Left renal cortex interstitium (tissue), 4 donors: ENCODE measurements at regions not wholly inside any gene's neighbourhood (a gene's known extent, or its start where the extent isn't known, plus 50 kb on each side); places are given as distances from the start of the nearest gene placed in this dataset.
"Not testable (repeated sequence)": the region's sequence is repeated elsewhere in the genome, so short reads cannot be mapped to it uniquely, and the experiment has no call there.

Experiments
- DNase-seq, 4 donors: peaks; one replicate each; pipeline ENCODE4 v3.0.0-alpha.2; 2013; ENCODE audit warnings: low read depth in 4 of 4, low spot score in 2 of 4, missing footprints in 1 of 4

DNA sequence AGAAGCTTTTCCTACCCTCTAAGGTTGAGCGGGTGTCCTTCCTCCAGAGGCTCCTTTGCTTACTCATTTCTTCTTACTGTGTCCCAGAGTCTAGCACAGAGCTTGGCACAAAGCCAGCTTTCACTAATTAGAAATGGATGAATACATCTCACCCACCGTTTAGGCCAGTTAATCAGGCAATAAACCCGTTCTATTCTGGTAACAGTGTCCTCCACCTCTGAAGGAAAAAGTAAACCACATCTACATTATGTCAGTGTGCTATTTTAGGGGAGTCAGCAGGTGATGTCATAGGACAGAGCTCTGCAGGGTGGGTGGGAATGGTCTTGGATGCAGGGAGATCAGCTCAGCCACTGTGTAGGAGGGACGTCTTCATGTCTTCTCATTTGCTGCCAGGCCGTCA, 109.2 kb downstream of the OSTF1 start:
- no peak for DNase-seq

DNA sequence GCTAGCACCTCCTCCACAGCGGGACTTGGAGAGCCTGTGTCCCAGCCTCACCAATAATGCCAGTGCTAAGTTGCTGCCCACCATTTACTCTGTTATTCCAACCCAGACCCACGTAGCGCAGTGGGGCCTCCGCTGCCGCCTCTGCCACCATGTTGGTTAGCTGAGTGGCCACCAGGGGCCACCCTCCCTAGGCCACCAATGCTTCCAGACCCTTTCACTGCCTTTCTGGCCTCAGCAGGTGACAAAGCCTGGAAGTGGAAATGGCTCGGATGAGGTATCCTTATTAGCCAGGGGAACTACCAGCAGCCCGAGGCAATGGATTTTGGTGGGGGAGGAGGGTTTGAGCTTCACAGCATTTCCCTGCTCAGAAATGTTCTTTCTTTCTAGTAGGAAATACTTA, 110.1 kb downstream of the OSTF1 start:
- no peak for DNase-seq

DNA sequence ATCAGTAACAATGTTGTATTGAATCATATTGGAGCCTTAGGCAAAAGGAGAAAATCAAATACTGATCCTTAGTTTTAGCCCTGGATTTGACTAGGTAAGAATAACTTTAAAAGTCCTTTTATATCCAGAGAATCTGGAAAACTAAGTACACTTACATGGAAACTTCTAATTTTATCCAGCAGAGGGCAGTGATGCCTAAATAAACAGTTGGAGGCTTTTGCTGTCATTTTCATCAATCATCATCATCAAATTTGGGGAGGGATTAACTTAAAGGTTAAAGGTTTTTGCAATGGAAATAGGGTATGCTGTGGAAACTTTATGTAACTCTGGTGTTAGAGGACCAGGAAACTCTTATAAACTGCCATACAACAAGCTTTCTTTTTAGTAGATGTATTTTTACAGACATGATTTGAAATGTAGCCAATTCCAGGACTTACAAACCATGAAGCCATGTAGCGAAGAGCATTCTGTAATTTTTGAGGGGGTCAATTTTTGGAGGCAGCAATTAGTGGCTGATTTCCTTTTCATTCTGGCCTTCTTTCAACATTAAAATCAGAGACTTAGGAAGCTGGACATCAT, 112.7 kb downstream of the OSTF1 start:
- peak in 2 of 4 donors; percentile 11 to 34 for DNase-seq

DNA sequence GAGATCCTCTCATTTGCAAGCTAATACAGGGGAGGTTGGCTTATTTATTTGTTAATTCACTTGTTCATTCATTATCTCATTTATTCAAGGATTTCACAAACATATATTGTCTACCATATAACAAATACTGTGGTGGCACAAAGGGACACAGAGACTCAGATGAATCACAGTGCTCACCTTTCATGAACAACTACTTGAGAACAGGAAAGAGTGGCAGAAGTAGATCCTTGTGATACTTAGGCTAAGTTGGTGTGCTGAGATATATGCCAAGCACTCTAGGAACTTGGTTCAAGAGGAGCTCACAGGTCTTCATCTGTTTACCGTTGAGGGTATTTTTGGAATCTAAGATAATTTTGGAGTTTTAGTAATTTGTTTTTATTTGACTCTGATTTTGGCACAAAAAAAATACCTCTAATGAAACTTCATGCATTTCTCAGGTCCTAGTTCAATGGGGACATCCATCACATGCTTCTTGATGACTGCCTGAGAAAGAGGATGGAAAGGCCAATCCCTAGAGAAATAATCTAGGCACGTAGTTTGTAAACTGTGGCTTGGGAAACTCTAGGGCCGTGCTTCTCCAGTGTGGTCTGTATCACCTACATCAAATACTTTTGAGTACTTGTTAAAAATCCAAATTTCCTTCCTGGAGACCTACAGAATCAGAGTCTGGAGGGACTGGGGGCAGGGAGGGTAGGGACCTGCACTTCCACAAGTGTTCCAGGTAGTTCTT, 113.3 kb downstream of the OSTF1 start:
- no peak for DNase-seq

DNA sequence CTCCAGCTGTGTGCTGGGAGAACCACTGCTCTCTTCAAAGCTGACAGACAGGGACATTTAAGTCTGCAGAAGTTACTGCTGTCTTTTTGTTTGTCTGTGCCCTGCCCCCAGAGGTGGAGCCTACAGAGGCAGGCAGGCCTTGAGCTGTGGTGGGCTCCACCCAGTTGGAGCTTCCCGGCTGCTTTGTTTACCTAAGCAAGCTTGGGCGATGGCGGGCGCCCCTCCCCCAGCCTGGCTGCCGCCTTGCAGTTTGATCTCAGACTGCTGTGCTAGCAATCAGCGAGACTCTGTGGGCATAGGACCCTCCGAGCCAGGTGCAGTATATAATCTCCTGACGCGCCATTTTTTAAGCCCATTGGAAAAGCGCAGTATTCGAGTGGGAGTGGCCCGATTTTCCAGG, 119.7 kb downstream of the OSTF1 start:
- not testable (repeated sequence) for DNase-seq

DNA sequence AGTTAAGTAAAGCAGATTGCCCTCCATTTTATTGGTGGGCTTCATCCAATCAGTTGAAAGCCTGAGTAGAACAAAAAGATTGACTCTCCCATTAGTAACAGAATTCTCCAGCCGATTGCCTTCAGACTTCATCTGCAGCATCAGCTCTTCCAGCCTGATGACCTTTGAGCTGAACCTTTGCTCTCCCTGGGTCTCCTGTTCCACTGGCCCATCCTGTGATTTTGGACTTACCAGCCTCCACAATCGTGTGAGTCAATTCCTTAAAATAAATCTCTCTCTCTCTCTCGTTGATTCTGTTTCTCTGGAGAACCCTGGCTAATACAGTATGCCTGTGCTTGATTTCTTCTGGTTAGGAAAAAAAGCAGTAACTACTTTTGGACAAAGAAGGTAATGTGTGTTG, 121.9 kb downstream of the OSTF1 start:
- DNase-seq = no peak

DNA sequence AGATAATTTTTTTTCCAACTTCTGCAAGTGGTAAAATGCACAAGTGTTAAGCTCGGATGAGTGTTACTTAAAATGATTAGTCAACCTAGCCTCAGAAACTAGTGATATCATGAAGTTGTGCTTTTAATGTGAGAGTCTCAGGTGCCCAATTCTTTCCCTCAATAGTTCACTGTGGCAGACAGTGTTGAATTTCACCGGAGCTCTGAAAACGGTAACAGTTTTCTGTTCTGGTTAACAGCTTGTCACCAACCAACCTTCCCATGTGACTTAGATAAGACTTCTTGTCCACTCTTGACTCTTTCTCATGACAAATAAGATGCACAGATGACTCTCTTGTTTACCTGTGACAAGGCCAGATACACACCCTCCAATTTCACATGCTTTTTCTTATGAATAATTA, 125.5 kb downstream of the OSTF1 start:
- DNase-seq = no peak

DNA sequence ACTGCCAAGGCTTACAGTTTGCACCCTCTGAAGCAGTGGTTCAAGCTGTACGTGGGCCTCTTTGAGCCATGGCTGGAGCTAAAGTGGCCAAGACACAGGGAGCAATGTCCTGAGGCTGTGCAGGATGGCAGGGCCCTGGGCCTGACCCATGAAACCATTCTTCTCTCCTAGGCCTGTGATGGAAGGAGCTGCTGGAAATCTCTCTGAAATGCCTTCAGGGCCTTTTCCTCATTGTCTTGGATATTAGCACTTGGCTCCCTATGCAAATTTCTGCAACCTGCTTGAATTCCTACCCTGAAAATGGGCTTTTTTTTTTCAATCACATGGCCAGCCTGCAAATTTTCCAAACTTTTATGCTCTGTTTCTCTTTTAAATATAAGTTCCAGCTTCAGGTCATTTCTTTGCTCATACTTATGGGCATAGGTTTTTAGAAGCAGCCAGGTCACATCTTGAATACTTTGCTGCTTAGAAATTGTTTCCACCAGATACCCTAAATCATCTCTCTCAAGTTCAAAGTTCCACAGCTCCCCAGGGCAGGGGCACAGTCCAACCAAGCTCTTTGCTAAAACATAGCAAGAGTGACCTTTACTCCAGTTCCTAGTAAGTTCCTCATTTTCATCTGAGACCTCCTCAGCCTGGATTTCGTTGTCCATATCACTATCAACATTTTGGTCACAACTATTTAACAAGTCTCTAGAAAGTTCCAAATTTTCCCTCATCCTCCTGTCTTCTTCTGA, 138.3 kb downstream of the OSTF1 start:
- no peak for DNase-seq

DNA sequence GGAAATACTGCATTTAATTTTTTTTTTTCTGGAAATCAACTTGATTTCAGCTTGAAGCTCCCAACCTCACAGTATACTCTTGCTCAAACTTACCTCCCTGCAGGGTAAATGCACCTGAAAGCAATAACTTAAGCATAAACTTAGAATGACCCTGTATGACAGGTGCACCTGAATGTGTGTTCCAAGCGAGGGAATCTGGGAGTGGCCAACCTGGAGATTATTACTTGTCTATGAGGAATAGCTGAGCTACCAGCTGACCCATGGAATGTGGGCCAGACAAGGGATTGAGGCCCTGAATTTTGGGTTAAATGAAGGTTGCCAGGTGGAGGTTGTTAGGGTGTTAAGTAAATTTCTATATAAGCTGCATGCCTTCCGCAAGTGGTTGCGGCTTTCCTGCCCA, 140.6 kb downstream of the OSTF1 start:
- no peak for DNase-seq

DNA sequence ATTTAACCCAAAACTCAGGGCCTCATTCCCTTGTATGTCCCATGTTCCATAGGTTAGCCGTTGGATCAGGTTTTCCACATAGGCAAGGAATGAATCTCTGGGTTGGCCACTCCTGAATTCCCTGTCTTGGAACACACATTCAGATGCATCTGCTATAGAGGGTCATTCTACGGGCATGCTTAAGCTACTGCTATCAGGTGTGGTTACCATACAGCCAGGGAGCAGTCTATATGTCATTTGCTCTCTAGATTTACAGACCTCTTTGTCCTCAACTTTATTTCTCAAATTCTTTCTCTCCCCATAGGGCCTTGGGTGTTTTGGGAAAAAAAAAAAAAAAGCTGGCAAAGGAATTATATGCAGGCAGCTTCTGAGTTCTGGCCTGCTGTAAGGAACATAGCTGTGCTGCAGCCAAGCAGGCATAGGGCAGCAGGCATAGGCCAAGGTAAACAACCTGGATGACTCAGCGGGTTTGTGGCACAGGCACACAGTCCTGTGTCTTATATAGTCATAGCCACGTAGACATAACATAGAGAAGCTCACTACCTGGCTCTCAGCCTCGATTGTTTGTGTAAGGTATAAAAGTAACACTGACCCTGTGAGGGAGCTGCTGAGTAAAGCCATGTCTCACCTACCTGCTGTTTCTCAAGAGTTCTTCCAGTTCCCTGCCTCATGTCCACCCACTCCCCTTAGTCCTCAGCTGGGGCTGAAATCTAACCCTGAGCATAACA, 141.5 kb downstream of the OSTF1 start:
- DNase-seq = no peak

DNA sequence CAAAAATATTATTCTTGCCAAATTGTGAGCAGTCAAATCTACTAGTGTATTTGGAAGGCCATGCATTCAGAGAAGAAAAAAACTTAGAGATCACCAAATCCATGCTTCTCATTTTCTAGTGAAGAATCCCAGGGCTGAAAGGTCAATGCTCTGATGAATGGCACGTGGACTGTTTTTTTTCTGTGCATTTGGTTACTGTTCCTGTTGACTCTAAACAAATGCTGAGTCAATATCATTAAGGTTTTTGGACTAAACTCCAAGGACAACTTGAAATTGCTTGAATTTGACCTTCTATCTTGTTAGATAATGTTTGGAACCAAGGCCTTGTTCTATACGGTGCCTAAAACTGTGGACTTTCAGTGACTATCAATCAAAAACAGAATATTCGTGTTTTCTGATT, 142.2 kb downstream of the OSTF1 start:
- DNase-seq = no peak

DNA sequence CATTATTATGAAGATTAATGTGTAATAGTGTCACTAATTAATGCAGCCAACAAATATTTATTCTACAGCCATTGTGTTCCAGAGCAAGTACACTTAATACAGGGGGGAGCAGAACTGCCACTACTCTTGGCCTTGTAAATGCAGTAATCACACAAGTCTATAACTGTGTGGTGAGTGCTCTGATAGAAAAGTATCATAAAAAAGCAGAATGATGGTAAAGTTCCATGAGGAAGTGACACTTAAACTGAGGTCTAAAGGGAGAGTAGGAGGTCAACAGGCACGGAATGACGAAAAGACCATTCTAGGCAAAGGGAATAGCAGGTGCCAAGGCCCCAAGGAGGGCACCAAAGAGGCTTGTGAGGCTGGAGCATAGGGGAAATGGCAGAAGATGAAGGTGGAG, 142.9 kb downstream of the OSTF1 start:
- no peak for DNase-seq

DNA sequence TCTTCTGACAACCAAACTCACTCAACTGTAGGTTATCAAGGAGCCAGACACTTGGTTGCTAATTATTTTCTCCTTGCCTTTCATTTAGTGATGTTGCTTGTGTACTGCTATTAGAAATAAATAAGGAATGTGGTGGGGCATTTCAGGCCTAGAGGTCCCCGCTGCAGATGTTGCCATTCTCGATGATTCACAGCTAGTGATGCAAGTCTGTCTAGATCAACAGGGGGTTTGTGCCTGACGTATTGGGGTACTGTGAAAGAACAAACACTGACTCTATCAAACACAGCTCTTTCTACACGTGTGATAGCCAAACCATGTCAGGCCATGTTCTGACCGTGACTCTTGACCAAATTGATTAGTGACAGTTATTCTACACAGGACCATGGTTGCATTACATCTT, 144.7 kb downstream of the OSTF1 start:
- no peak for DNase-seq

DNA sequence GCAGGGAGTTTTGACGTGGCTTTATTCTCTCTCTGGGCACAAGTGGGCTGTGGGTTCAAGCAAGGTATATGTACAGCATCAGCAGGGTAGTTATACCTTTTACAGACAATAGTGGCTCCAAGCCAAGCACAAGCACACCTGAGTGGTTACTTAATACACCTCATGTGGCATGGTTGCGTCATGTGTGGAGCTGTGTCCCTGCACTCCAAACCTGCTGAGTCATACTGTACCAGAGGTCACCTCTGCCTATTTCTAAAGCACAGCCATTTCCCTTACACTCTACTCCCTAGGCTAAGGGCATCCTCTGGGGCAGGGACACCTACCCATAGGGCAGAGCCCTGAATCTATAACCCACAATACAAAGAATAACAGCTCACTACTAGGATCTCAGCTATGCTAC, 147.3 kb downstream of the OSTF1 start:
- DNase-seq = no peak

DNA sequence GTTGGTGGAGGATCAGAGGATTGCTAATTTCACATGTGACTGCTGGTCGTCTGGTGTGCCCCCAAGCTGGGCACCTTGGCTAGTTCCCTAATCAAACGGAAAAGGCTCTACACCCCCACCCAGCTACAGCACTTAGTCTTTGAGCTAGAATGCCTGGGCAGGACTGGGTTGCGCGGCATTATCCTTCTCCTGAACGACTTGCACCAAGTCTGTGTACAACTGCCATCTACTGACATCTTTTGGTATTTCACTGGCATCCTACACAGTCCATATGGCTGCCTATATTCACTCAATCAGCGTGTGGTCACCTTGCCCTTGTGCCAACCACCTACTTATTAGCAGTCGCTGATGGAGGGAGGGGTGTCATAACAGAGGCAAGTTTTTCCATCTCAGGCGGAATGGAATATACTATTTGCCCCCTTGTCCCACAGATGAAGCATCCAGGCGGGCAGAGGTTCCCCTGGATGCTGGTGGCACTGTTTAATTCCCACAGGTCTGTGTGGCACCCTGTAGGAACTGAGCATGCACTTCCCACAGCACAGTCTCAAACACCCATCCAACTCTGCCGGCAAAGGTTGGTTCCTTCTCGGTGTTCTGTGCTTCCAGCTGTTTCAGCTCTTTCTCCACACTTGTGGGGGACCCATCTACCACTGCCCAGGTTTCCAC, 150.1 kb downstream of the OSTF1 start:
- peak; percentile 6 to 34 (median 13) for DNase-seq

DNA sequence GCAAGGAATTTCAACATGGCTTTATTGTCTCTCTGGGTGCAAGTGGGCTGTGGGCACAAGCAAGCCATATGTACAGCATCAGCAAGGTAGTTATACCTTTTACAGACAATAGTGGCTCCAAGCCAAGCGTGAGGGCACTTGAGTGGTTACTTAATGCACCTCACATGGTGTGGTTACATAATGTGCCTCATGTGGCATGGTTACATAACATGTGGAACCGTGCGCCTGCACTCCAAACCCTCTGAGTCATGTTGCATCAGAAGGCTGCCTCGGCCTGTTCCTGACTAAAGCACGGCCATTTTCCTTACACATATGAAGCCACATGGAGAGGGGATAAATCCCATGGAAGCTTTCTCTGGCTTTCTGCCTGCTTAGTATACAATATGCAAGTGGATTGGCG, 150.9 kb downstream of the OSTF1 start:
- no peak for DNase-seq

DNA sequence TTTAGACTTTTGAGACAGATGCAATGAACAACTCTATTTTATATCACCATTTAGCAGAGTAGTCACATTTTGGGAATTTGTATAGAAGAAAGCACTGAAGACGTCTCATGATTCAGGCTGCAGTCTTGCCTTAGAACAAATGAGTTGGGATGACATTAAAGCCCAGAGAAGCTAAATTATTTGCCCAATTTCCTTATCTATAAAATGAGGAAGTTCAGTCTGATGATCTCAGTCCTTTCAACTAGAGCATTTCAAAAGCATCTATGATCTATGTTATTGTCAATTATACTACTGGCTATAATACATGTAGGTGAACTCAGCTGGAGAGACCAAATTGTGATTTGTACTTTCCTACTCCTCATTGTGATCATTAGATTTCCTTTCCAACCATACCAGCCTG, 154.1 kb downstream of the OSTF1 start:
- DNase-seq = no peak

DNA sequence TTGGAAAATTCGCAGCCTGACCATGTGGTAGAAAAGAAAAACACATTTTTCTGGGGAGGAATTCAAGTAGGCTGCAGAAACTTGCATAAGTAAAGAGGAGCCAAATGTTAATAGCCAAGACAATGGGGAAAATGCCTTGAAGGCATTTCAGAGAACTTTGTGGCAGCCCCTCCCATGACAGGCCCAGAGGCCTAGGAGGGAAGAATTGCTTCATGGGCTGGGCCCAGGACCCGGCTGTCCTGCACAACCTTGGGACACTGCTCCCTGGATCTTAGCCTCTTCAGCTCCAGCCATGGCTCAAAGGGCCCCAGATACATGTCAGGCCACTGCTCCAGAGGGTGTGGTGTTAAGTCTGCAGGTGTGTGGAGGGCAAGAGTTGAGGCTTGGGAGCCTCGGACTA, 158.6 kb downstream of the OSTF1 start:
- DNase-seq = no peak

DNA sequence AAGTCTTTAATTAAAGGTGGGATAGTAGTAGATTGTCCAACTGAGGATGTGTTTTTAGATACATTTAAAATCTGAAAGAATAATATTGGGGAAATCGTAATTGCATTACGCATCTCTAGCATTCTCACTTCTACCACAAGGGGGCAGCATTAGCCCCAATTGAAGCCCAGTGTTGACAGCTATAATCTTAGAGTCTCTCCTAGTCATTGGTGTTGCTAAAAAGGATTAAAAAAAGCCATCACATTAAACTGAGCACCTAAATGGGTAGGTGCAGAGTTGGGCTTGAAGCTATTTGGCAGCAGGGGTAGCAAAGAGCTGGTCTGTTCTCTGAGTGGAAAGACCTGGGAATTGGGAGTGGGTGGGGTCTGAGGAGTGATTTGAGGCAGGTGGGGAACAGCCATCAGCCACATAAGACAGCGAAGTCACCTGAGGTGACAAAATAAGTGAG, 177.2 kb downstream of the OSTF1 start:
- DNase-seq = peak; percentile 10 to 39 (median 22)

DNA sequence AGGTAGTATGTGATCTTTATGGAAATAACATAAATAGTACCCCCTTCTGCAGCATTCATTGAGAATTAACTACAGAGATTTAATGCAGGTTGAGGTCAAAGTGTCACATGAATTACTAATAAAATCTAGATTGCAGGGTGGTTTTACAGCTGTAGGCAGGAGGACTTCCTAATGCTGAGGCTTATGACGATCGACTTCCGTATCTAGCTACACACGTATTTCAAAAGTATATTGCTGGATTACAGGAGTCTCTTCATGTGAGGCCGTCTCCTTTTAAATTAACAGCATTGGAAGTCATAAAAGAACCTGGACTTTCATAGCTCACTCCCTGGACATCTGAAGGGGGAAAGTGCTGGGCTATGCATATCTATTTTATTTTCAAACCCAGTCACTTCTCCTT, 180.9 kb downstream of the OSTF1 start:
- DNase-seq = no peak

DNA sequence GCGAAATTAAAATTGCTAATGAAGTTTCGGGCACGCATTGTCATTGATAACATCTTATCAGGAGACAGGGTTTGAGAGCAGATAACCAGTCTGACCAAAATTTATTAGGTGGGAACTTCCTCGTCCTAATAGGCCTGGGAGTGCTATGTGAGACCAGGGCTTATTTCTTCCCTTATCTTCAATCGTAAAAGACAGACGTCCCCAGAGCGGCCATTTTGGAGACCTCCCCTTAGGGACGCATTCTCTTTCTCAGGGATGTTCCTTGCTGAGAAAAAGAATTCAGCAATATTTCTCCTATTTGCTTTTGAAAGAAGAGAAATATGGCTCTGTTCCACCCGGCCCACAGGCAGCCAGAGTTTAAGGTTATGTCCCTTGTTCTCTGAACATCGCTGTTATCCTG, 184.7 kb downstream of the OSTF1 start:
- DNase-seq = not testable (repeated sequence)
